Mesendoderm (in vitro differentiated cells): ENCODE measurements at regions not wholly inside any gene's neighbourhood (a gene's known extent, or its start where the extent isn't known, plus 50 kb on each side); places are given as distances from the start of the nearest gene placed in this dataset.
"Not testable (repeated sequence)": the region's sequence is repeated elsewhere in the genome, so short reads cannot be mapped to it uniquely, and the experiment has no call there.

ENCODE experiments used
- DNase-seq: peaks from one replicate; pipeline ENCODE4 v3.0.0; 2013
- H2AK5ac ChIP-seq: 2 replicates; pipeline ENCODE4 v1.6.1; 2013; ENCODE audit warnings: low read length, inconsistent platforms
- H2BK120ac ChIP-seq: 2 replicates; pipeline ENCODE4 v1.6.1; 2013; ENCODE audit warnings: low read depth, mild to moderate bottlenecking, low read length, moderate library complexity, mixed read lengths
- H2BK15ac ChIP-seq: replicated peaks from 2 replicates; pipeline ENCODE4 v1.6.1; 2013; ENCODE audit warnings: low read depth, mild to moderate bottlenecking, moderate library complexity
- H2BK5ac ChIP-seq: 2 replicates; pipeline ENCODE4 v1.6.1; 2013; ENCODE audit warnings: low read length, inconsistent platforms
- H3K18ac ChIP-seq: 2 replicates; pipeline ENCODE4 v1.6.1; 2013; ENCODE audit warnings: mild to moderate bottlenecking, low read length, mixed read lengths
- H3K23ac ChIP-seq: one replicate; pipeline ENCODE4 v1.6.1; 2013; ENCODE audit warnings: low read length
- H3K27ac ChIP-seq: 2 replicates; pipeline ENCODE4 v1.5.1; 2013; ENCODE audit warnings: low read depth, mild to moderate bottlenecking, inconsistent platforms, low read length, moderate library complexity
- H3K27me3 ChIP-seq: 2 replicates; pipeline ENCODE4 v1.6.1; 2013; ENCODE audit warnings: low read length, control low read depth, mild to moderate bottlenecking, inconsistent platforms; ENCODE audit not compliant: insufficient read depth, poor library complexity
- H3K36me3 ChIP-seq: 2 replicates; pipeline ENCODE4 v1.6.1; 2013; ENCODE audit warnings: low read length, inconsistent platforms; ENCODE audit not compliant: control insufficient read depth, insufficient read depth
- H3K4ac ChIP-seq: one replicate; pipeline ENCODE4 v1.6.1; 2013; ENCODE audit warnings: low read depth, mild to moderate bottlenecking, low read length, moderate library complexity
- H3K4me1 ChIP-seq: 2 replicates; pipeline ENCODE4 v1.6.1; 2013; ENCODE audit warnings: low read depth, low read length, inconsistent platforms; ENCODE audit not compliant: control insufficient read depth
- H3K4me2 ChIP-seq: 2 replicates; pipeline ENCODE4 v1.6.1; 2013; ENCODE audit warnings: low read length
- H3K4me3 ChIP-seq: 2 replicates; pipeline ENCODE4 v1.5.1; 2013; ENCODE audit warnings: mild to moderate bottlenecking, low read length
- H3K56ac ChIP-seq: one replicate; pipeline ENCODE4 v1.6.1; 2013; ENCODE audit warnings: low read length
- H3K79me1 ChIP-seq: 2 replicates; pipeline ENCODE4 v1.6.1; 2013; ENCODE audit warnings: low read length, inconsistent platforms
- H3K79me2 ChIP-seq: 2 replicates; pipeline ENCODE4 v1.6.1; 2013; ENCODE audit warnings: mild to moderate bottlenecking, low read length; ENCODE audit not compliant: control insufficient read depth, insufficient read depth
- H3K9ac ChIP-seq: 2 replicates; pipeline ENCODE4 v1.6.1; 2013; ENCODE audit warnings: low read length, inconsistent platforms
- H4K5ac ChIP-seq: one replicate; pipeline ENCODE4 v1.6.1; 2013; ENCODE audit warnings: low read length
- H4K8ac ChIP-seq: one replicate; pipeline ENCODE4 v1.6.1; 2013; ENCODE audit warnings: low read depth, mild to moderate bottlenecking, control low read depth, low read length, moderate library complexity
- WGBS: extraction: QIAGEN DNeasy Blood & Tissue Kit; methylation state at CpG from one replicate; pipeline ENCODE4 v1.1.7; 2013; ENCODE audit warnings: low lambda C conversion rate, missing lambda C conversion rate; ENCODE audit not compliant: insufficient coverage; ENCODE audit errors: extremely low coverage; 5-methylcytosine and 5-hydroxymethylcytosine counted together

- not testable (repeated sequence) for H2BK120ac ChIP-seq, H3K27me3 ChIP-seq, DNase-seq, H3K56ac ChIP-seq, H4K8ac ChIP-seq, H3K79me2 ChIP-seq, H4K5ac ChIP-seq, H3K36me3 ChIP-seq, H3K4ac ChIP-seq, H3K4me3 ChIP-seq, H3K23ac ChIP-seq, H2AK5ac ChIP-seq, H3K4me1 ChIP-seq, H2BK15ac ChIP-seq, H3K9ac ChIP-seq, H3K18ac ChIP-seq, H2BK5ac ChIP-seq, H3K4me2 ChIP-seq, H3K79me1 ChIP-seq, H3K27ac ChIP-seq
- no CpG with 5 or more reads among the region's 1 CpG for WGBS
These were observed 120.2 kb downstream of the NBPF8 start for GRCh38 chr1:120535052-120535451.

GRCh38 chr1:120541394-120541793, 126.6 kb downstream of the NBPF8 start:
- not testable (repeated sequence) for H3K4ac ChIP-seq, H2BK5ac ChIP-seq, H4K8ac ChIP-seq, H3K18ac ChIP-seq, H2AK5ac ChIP-seq, H3K9ac ChIP-seq, DNase-seq, H3K23ac ChIP-seq, H2BK15ac ChIP-seq, H3K4me3 ChIP-seq, H3K79me2 ChIP-seq, H3K27me3 ChIP-seq, H3K27ac ChIP-seq, H3K36me3 ChIP-seq, H3K4me2 ChIP-seq, H4K5ac ChIP-seq, H3K56ac ChIP-seq, H2BK120ac ChIP-seq, H3K79me1 ChIP-seq, H3K4me1 ChIP-seq
- WGBS, result no CpG with 5 or more reads among the region's 5 CpGs

GRCh38 chr1:120542365-120542764, 127.5 kb downstream of the NBPF8 start:
- no CpG with 5 or more reads among the region's 2 CpGs for WGBS
- not testable (repeated sequence) for DNase-seq, H2BK5ac ChIP-seq

GRCh38 chr1:120542940-120543339, 128.1 kb downstream of the NBPF8 start:
- not testable (repeated sequence) for H3K4me2 ChIP-seq, H2AK5ac ChIP-seq, H3K4me1 ChIP-seq, H3K79me2 ChIP-seq, H2BK120ac ChIP-seq, H3K79me1 ChIP-seq, H3K9ac ChIP-seq, H3K4me3 ChIP-seq, H3K18ac ChIP-seq, H4K8ac ChIP-seq, H3K36me3 ChIP-seq, H2BK5ac ChIP-seq, H3K27me3 ChIP-seq, H3K27ac ChIP-seq, H3K23ac ChIP-seq, H3K56ac ChIP-seq, H3K4ac ChIP-seq, H2BK15ac ChIP-seq, DNase-seq, H4K5ac ChIP-seq
- WGBS, result no CpG with 5 or more reads among the region's 2 CpGs

More at GRCh38 chr1:120542365-120542764, 127.5 kb downstream of the NBPF8 start:
- H3K27me3 ChIP-seq, H3K4me2 ChIP-seq, H4K5ac ChIP-seq, H3K56ac ChIP-seq, H3K4ac ChIP-seq, H3K4me3 ChIP-seq, H3K23ac ChIP-seq, H2AK5ac ChIP-seq, H3K27ac ChIP-seq, H3K18ac ChIP-seq, H2BK15ac ChIP-seq, H3K9ac ChIP-seq, H3K4me1 ChIP-seq, H3K79me2 ChIP-seq, H2BK120ac ChIP-seq, H3K79me1 ChIP-seq, H3K36me3 ChIP-seq, H4K8ac ChIP-seq: not testable (repeated sequence)

- H2BK15ac ChIP-seq, H3K18ac ChIP-seq, H4K5ac ChIP-seq, H3K4me2 ChIP-seq, H2BK120ac ChIP-seq, H3K79me1 ChIP-seq, H3K27ac ChIP-seq, H3K36me3 ChIP-seq, H3K4me1 ChIP-seq, H3K79me2 ChIP-seq, DNase-seq, H2AK5ac ChIP-seq, H3K9ac ChIP-seq, H3K56ac ChIP-seq, H3K27me3 ChIP-seq, H3K4ac ChIP-seq, H3K23ac ChIP-seq, H2BK5ac ChIP-seq, H4K8ac ChIP-seq, H3K4me3 ChIP-seq: not testable (repeated sequence)
- no CpG with 5 or more reads among the region's 2 CpGs for WGBS
These were observed 129.6 kb downstream of the NBPF8 start for GRCh38 chr1:120544434-120544833.

- H3K23ac ChIP-seq, DNase-seq, H3K4ac ChIP-seq, H3K18ac ChIP-seq, H3K36me3 ChIP-seq, H2BK15ac ChIP-seq, H4K8ac ChIP-seq, H4K5ac ChIP-seq, H3K4me2 ChIP-seq, H3K4me1 ChIP-seq, H2BK5ac ChIP-seq, H2BK120ac ChIP-seq, H2AK5ac ChIP-seq, H3K56ac ChIP-seq, H3K79me1 ChIP-seq, H3K4me3 ChIP-seq, H3K27ac ChIP-seq, H3K79me2 ChIP-seq, H3K27me3 ChIP-seq, H3K9ac ChIP-seq: not testable (repeated sequence)
- no CpG with 5 or more reads among the region's 2 CpGs for WGBS
These were observed 135.5 kb downstream of the NBPF8 start for GRCh38 chr1:120550335-120550734.
